ACC112 (cell line): ENCODE measurements at regions not wholly inside any gene's neighbourhood (a gene's known extent, or its start where the extent isn't known, plus 50 kb on each side); places are given as distances from the start of the nearest gene placed in this dataset.
"Not testable (repeated sequence)": the region's sequence is repeated elsewhere in the genome, so short reads cannot be mapped to it uniquely, and the experiment has no call there.

ENCODE experiments used
- H2AFZ ChIP-seq: fragments of 200-600 bp; sonication (generic); one replicate; pipeline ENCODE4 v1.6.0; 2017; ENCODE audit warnings: antibody characterized with exemption, low read length; ENCODE audit not compliant: unreplicated experiment
- H3K27ac ChIP-seq: fragments of 200-600 bp; sonication (generic); 2 replicates; pipeline ENCODE4 v1.5.1; 2014; ENCODE audit warnings: low read depth, mild to moderate bottlenecking, antibody characterized with exemption, low read length, moderate library complexity
- H3K27me3 ChIP-seq: fragments of 200-600 bp; sonication (generic); 2 replicates; pipeline ENCODE4 v1.6.1; 2014; ENCODE audit warnings: mild to moderate bottlenecking, antibody characterized with exemption, low read length, moderate library complexity, mixed read lengths; ENCODE audit not compliant: insufficient read depth
- H3K36me3 ChIP-seq: fragments of 200-600 bp; sonication (generic); 2 replicates; pipeline ENCODE4 v1.6.1; 2016; ENCODE audit warnings: mild to moderate bottlenecking, antibody characterized with exemption, low read length, moderate library complexity, mixed read lengths; ENCODE audit not compliant: insufficient read depth
- H3K4me1 ChIP-seq: fragments of 200-600 bp; sonication (generic); one replicate; pipeline ENCODE4 v1.6.1; 2016; ENCODE audit warnings: low read length, mixed read lengths; ENCODE audit not compliant: insufficient read depth, unreplicated experiment, control insufficient read depth
- H3K4me3 ChIP-seq: fragments of 200-600 bp; sonication (generic); 2 replicates; pipeline ENCODE4 v1.5.1; 2014; ENCODE audit warnings: mild to moderate bottlenecking, low read depth, low read length
- H3K79me2 ChIP-seq: fragments of 200-600 bp; sonication (generic); one replicate; pipeline ENCODE4 v1.6.0; 2016; ENCODE audit warnings: low read length; ENCODE audit not compliant: control insufficient read depth, unreplicated experiment, insufficient read depth

DNA sequence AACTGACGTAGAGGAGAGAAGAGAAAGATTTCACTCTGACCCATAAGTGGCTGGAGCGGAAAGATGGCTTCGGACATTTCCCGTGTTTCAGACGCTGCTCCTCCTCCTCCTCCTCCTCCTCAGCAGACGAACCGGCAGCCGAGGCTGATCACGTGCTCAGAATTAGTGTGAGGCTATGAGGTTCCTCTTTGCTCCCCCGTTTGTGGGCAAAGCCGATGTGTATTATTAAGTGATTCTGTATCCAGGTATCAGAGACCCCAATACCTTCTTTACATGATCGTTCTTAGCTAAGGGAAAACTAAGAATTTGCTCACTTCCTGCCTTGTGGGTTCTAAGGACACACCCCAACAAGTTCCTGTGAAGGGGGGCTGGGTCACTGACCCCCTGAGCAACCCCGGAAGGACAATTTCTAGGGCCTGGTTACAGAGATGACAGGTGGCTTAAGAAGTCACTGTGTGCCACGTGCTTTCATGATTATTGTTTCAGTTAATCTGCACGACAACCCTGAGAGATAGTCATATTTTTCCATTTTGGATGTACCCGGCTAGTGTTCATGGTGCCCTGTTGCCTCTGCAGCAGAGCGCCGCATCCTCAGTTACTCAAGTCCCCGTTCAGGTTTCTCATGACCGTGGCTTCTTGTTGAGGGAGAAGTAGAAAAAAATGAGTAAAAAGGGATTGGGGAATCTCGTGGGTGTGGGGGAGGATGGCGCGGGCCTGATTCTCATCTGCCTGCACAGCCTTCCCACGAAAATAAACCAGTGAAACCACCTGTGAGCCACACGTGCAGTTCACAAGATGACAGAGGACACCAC is 671.8 kb downstream of the QKI start:
- no peak overlapping the region for H2AFZ ChIP-seq
- H3K36me3 ChIP-seq = no peaks in the 10 kb centered on the region
- H3K4me1 ChIP-seq = no peaks in the 10 kb centered on the region
- H3K27ac ChIP-seq = no peak overlapping the region
- no peaks in the 10 kb centered on the region for H3K27me3 ChIP-seq
- no peak overlapping the region for H3K4me3 ChIP-seq
- H3K79me2 ChIP-seq = no peaks in the 10 kb centered on the region

DNA sequence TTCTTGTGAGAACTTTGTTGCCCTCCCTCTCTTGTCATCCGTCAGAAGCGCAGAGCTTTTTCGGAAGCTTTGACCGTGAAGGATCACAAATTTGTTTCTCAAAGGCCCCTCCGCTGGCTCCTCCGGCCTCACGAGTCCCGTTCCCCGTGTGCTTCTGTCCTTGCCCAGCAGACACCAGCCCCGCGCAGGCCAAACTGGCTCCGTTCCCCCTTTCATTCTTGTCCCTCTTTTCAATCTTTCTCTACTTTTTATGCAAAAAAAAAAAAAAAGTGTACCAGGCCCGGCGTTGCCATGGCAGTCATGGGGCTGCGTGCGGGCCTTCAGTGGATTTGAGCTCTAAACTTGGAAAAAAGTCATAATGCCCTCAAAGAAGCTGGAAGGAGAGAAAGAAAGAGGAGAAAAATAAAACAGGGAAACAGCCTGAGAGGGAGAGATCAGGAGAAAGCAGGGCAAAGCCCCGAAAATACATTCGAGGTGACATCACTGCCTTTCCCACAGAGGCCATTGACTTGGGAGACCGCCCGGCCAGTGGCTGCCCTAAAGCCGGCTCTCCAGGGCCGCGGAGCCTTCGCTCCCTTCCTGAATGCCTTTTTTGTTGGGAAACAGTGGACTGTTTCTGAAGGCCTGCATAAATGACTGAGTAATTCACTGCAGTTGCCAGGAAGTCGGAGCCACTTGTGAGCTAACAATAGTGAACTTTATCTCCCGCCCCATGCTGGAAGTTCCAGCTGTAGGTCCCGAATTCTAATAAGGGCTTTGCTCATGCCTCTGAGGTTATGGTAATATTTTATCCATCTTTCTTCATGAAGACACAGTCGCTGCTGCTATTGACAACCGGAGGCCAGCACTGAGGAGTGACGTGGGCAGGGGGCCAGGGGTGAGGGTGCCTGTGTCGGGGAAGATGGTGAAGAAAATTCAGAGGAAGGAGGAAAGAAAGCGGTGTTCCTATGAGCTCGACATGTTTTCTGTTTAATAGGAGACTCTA is 670.9 kb downstream of the QKI start:
- H3K4me1 ChIP-seq = no peaks in the 10 kb centered on the region
- no peaks in the 10 kb centered on the region for H3K79me2 ChIP-seq
- H3K4me3 ChIP-seq = no peak overlapping the region
- H3K36me3 ChIP-seq = no peaks in the 10 kb centered on the region
- H2AFZ ChIP-seq = no peak overlapping the region
- no peak overlapping the region for H3K27ac ChIP-seq
- no peaks in the 10 kb centered on the region for H3K27me3 ChIP-seq

DNA sequence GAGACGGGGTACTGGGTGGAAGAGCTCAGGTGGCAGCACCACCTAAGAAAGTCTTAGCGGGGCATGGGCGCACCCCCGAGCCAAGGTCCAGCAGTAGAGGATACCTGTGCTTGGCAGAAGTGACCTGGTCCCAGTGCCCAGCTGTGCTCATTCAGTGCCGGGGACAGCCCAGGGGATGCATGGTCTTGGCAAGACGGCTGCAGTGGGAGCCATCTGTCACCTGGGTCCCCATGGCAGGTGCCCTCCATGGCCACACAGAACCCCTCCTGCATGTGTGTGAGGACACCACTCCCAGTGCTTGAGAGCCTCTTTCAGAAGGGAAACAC is 664.7 kb downstream of the QKI start:
- H3K36me3 ChIP-seq = no peaks in the 10 kb centered on the region
- H3K27me3 ChIP-seq = no peaks in the 10 kb centered on the region
- no peaks in the 10 kb centered on the region for H3K79me2 ChIP-seq
- H2AFZ ChIP-seq = no peak overlapping the region
- H3K27ac ChIP-seq = no peak overlapping the region
- H3K4me3 ChIP-seq = no peak overlapping the region
- no peaks in the 10 kb centered on the region for H3K4me1 ChIP-seq

DNA sequence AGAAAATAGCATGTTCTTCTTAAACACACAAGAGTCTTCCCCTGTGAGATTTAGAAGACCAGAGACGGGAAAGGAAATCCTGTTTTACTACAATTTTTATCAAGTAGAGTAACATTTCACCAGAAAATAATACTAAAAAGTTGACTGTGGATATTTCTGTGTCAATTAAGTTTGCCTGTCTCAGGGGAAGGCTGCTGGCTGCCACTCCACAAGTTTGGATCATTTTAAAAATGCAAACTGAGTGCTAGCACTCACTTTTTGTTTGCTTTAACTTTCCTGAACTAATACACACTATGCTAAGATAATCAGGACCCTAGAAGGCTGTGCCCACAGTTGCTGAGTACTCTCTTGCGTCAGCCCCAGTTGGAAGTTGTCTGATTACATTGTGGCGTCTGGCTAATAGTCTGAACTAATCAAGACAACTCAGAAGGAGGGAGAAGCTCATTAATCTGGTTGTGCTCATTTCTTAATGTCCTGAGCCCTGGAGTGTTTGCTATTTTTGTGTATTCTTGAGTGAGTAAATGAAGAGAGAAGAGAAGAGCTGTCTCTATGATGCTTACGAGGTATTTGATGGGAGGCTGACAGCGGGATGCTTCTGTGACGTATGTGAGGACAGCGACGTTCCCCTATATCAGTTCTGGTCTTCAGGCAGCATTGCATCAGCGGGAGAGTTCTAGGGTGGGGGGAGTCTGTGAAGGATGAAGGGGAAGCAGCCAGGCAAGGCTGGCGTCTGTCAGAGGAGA is 664.2 kb downstream of the QKI start:
- H3K79me2 ChIP-seq = no peaks in the 10 kb centered on the region
- H3K36me3 ChIP-seq = no peaks in the 10 kb centered on the region
- H3K4me1 ChIP-seq = no peaks in the 10 kb centered on the region
- H3K27ac ChIP-seq = no peak overlapping the region
- no peaks in the 10 kb centered on the region for H3K27me3 ChIP-seq
- no peak overlapping the region for H3K4me3 ChIP-seq
- no peak overlapping the region for H2AFZ ChIP-seq

DNA sequence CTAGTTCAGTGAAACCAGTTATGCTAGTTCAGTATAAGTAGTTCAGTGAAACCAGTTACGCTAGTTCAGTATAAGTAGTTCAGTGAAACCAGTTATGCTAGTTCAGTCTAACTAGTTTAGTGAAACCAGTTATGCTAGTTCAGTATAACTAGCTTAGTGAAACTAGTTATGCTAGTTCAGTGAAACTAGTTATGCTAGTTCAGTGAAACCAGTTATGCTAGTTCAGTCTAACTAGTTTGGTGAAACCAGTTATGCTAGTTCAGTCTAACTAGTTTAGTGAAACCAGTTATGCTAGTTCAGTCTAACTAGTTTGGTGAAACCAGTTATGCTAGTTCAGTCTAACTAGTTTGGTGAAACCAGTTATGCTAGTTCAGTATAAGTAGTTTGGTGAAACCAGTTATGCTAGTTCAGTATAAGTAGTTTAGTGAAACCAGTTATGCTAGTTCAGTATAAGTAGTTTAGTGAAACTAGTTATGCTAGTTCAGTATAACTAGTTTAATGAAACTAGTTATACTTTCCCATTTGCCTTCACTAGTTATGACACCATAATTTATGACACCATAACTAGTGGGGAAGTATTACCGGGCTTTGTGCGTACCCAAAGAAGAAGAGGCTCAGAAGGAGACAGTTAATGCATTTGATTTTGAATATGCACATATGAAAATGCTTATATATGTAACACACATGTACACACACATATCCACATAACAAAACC is 662.5 kb downstream of the QKI start:
- H3K79me2 ChIP-seq, H2AFZ ChIP-seq, H3K4me1 ChIP-seq, H3K27ac ChIP-seq, H3K4me3 ChIP-seq, H3K36me3 ChIP-seq, H3K27me3 ChIP-seq: not testable (repeated sequence)

DNA sequence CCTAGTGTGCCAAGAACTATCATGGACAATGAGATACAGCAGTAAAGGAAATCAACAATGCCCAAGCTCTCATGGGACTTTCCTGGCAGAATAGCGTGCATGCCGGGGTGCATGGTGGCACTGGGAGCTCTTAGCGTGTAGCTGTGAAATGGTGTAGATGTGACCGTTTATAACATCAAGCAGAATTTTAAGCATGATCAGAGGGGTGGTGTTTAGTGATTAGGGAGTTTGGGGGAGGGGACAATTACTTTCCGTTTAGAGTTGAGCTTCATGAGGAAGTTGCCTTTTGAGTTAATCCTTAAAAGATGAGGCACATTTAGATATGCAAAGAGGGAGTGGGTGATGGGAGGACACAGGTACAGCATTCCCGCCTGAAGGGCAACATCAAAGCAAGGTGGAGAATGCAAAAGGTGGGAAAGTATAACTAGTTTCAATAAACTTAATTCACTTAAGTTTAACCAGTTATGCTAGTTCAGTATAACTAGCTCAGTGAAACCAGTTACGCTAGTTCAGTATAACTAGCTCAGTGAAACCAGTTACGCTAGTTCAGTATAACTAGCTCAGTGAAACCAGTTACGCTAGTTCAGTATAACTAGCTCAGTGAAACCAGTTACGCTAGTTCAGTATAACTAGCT is 661.6 kb downstream of the QKI start:
- Histone ChIP-seq H3K79me2 (no peaks in the 10 kb centered on the region), H3K4me3 (no peak overlapping the region), H3K4me1 (no peaks in the 10 kb centered on the region), H3K36me3 (no peaks in the 10 kb centered on the region), H3K27ac (no peak overlapping the region), H3K27me3 (no peaks in the 10 kb centered on the region), H2AFZ (no peak overlapping the region)

DNA sequence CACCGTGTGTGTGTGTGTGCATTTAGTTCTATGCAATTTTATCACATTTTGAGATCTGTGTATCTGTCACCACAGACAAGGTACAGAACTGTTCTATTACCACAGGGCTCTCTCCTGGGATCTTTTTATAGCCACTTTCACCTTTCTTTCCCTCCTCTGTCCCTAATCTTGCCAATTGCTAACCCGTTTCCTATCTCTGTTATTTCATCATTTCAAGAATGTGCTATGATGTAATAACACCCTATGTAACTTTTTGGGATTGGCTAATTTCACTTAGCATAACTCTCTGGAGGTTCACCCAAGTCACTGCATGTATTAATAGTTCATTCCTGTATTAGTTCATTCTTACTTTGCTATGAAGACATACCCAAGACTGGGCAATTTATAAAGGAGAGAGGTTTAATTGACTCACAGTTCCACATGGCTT is 657.7 kb downstream of the QKI start:
- Histone ChIP-seq H3K79me2 (no peaks in the 10 kb centered on the region), H2AFZ (no peak overlapping the region), H3K27me3 (no peaks in the 10 kb centered on the region), H3K4me3 (no peak overlapping the region), H3K27ac (no peak overlapping the region), H3K36me3 (no peaks in the 10 kb centered on the region), H3K4me1 (no peaks in the 10 kb centered on the region)

DNA sequence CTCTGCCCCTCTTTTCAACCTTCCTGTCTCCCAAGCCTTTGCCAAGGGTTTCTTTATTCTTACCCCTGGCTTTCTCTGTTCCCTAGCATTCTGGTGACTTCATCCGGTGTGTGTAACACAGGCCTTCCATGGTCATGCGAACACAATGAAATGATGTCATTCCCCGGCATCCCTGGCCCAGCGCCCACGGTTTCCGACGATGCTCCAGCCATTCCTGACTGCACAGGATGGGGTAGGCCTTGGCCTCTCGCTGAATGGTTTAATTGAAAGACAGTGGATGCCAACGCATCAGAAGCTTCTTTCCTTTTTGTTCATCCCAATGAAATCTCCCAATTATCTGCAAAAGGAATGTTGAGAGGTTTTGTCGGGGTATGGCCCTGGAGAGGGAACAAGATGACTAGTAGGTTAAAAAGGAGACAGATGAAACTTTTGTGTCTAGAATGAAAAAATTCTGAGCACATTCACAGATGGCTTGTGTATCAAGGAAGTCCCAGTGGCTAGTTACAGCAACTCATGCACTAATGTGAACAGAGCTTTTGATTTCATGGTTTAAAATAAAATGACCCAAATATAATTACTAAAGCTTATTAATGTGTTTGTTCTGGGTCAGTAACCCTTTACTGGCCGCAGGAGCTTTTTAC is 655.0 kb downstream of the QKI start:
- Histone ChIP-seq H3K4me3 (no peak overlapping the region), H3K36me3 (no peaks in the 10 kb centered on the region), H3K27ac (no peak overlapping the region), H3K79me2 (no peaks in the 10 kb centered on the region), H3K4me1 (no peaks in the 10 kb centered on the region), H2AFZ (no peak overlapping the region), H3K27me3 (no peaks in the 10 kb centered on the region)

DNA sequence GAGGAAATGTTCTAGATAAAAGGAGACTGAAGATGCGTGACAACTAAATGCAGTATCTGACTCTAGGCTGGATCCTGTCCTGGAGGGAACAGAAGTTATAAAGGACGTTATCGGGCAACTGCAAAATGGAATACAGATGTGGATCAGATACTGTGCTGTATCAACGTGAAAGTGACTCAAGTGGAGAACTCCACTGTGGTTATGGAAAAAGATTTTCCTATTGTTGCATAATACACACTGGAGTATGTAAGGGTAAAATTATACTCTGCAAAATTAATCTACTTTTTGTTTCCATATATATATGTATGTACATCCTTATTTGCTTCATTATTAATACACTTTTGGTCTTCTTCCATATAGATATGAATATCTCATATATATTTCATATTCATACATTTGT is 654.0 kb downstream of the QKI start:
- H3K36me3 ChIP-seq = no peaks in the 10 kb centered on the region
- no peaks in the 10 kb centered on the region for H3K4me1 ChIP-seq
- H3K4me3 ChIP-seq = no peak overlapping the region
- H2AFZ ChIP-seq = no peak overlapping the region
- no peaks in the 10 kb centered on the region for H3K79me2 ChIP-seq
- no peak overlapping the region for H3K27ac ChIP-seq
- no peaks in the 10 kb centered on the region for H3K27me3 ChIP-seq
